CD8-positive, alpha-beta memory T cell (primary cell): ENCODE measurements at regions not wholly inside any gene's neighbourhood (a gene's known extent, or its start where the extent isn't known, plus 50 kb on each side); places are given as distances from the start of the nearest gene placed in this dataset.
A peak's percentile ranks its signal among the peaks of the same experiment; 100 is the strongest.

ENCODE experiments used
- CTCF ChIA-PET: fragments of 350-600 bp; sonication (Branson Sonifier 250); formaldehyde crosslinking; loops from one replicate; lab custom pipeline; 2021; ENCODE audit warnings: antibody characterized with exemption; lab: Charles Lee
- POLR2A ChIA-PET: fragments of 350-600 bp; sonication (Branson Sonifier 250); formaldehyde crosslinking; loops from one replicate; lab custom pipeline; 2021; ENCODE audit warnings: antibody characterized with exemption; lab: Charles Lee
- DNase-seq, 5 donors: peaks; one replicate each; pipeline versions ENCODE4 v3.0.0 to v3.0.0-alpha.2; 2020 to 2022; ENCODE audit warnings: mixed read lengths in 1 of 5
- H3K27ac ChIP-seq: one replicate; pipeline ENCODE4 v1.7.0; 2013; ENCODE audit warnings: low read depth, mild to moderate bottlenecking, low read length, moderate library complexity
- H3K27me3 ChIP-seq: 2 replicates; pipeline ENCODE4 v1.7.0; 2013; ENCODE audit warnings: low read length, mild to moderate bottlenecking; ENCODE audit not compliant: insufficient read depth, poor library complexity, severe bottlenecking
- H3K36me3 ChIP-seq: 2 replicates; pipeline ENCODE4 v1.7.0; 2013; ENCODE audit warnings: mild to moderate bottlenecking, low read length, moderate library complexity; ENCODE audit not compliant: insufficient read depth
- H3K4me1 ChIP-seq: 2 replicates; pipeline ENCODE4 v1.7.0; 2013; ENCODE audit warnings: mild to moderate bottlenecking, low read length, moderate library complexity; ENCODE audit not compliant: insufficient read depth
- H3K4me3 ChIP-seq: 2 replicates; pipeline ENCODE4 v1.7.0; 2013; ENCODE audit warnings: mild to moderate bottlenecking, low read length
- H3K9me3 ChIP-seq: 2 replicates; pipeline ENCODE4 v1.7.0; 2013; ENCODE audit warnings: mild to moderate bottlenecking, low read length
- H3K27ac Mint-ChIP-seq, 8 donors: one replicate each; pipeline ENCODE4 v1.8.0; 2020 to 2021; ENCODE audit warnings: mixed read lengths in 8 of 8, mild to moderate bottlenecking in 6 of 8, inconsistent platforms in 3 of 8, moderate library complexity in 3 of 8
- H3K27me3 Mint-ChIP-seq, 2 donors: one replicate each; pipeline ENCODE4 v1.8.0; 2020 to 2021; ENCODE audit warnings: mixed read lengths in 2 of 2, mild to moderate bottlenecking in 1 of 2, moderate library complexity in 1 of 2
- H3K36me3 Mint-ChIP-seq, 3 donors: one replicate each; pipeline ENCODE4 v1.8.0; 2020 to 2021; ENCODE audit warnings: mixed read lengths in 3 of 3, inconsistent platforms in 1 of 3, mild to moderate bottlenecking in 1 of 3
- H3K4me1 Mint-ChIP-seq, 3 donors: one replicate each; pipeline ENCODE4 v1.8.0; 2020 to 2021; ENCODE audit warnings: mixed read lengths in 3 of 3, inconsistent platforms in 1 of 3, mild to moderate bottlenecking in 1 of 3
- H3K4me3 Mint-ChIP-seq, 7 donors: one replicate each; pipeline ENCODE4 v1.8.0; 2020 to 2021; ENCODE audit warnings: mixed read lengths in 7 of 7, mild to moderate bottlenecking in 6 of 7, moderate library complexity in 4 of 7, inconsistent platforms in 2 of 7
- H3K9me3 Mint-ChIP-seq, 5 donors: one replicate each; pipeline ENCODE4 v1.8.0; 2020 to 2022; ENCODE audit warnings: mixed read lengths in 5 of 5, mild to moderate bottlenecking in 3 of 5, moderate library complexity in 2 of 5, inconsistent platforms in 1 of 5

- ChIA-PET CTCF (no interaction called here), POLR2A (no interaction called here)
- Mint-ChIP-seq H3K9me3 (peaks cover 0 to 5% (median 0%) of the 10 kb centered on the region in 5 donors), H3K27me3 (peaks cover 0 to 13% of the 10 kb centered on the region in 2 donors), H3K4me3 (peak overlapping the region in 1 of 7 donors; percentile 13), H3K36me3 (no peaks in the 10 kb centered on the region), H3K27ac (no peak overlapping the region), H3K4me1 (peaks cover 9 to 17% (median 14%) of the 10 kb centered on the region in 3 donors)
- Histone ChIP-seq H3K9me3 (no peaks in the 10 kb centered on the region), H3K27me3 (no peaks in the 10 kb centered on the region), H3K36me3 (no peaks in the 10 kb centered on the region), H3K27ac (no peak overlapping the region), H3K4me3 (no peak overlapping the region), H3K4me1 (no peaks in the 10 kb centered on the region)
- no peak for DNase-seq
Measured at GRCh38 chrX:40414335-40414734, 166.4 kb upstream of the ATP6AP2 start.

- DNase-seq: no peak
- Histone ChIP-seq H3K4me1 (no peaks in the 10 kb centered on the region), H3K27ac (no peak overlapping the region), H3K4me3 (no peak overlapping the region), H3K9me3 (no peaks in the 10 kb centered on the region), H3K36me3 (no peaks in the 10 kb centered on the region), H3K27me3 (no peaks in the 10 kb centered on the region)
- no peaks in the 10 kb centered on the region for H3K4me1 Mint-ChIP-seq
- H3K27me3 Mint-ChIP-seq: peaks cover 0 to 11% of the 10 kb centered on the region in 2 donors
- ChIA-PET CTCF (no interaction called here), POLR2A (no interaction called here)
- peaks cover 0 to 5% (median 0%) of the 10 kb centered on the region in 3 donors for H3K36me3 Mint-ChIP-seq
- H3K9me3 Mint-ChIP-seq: peaks cover 0 to 12% (median 0%) of the 10 kb centered on the region in 5 donors
- H3K27ac Mint-ChIP-seq: no peak overlapping the region
- no peak overlapping the region for H3K4me3 Mint-ChIP-seq
Measured at GRCh38 chrX:40411340-40412111, 169.2 kb upstream of the ATP6AP2 start.

- Histone ChIP-seq H3K4me3 (no peak overlapping the region), H3K27me3 (no peaks in the 10 kb centered on the region), H3K4me1 (no peaks in the 10 kb centered on the region), H3K9me3 (no peaks in the 10 kb centered on the region), H3K36me3 (no peaks in the 10 kb centered on the region), H3K27ac (no peak overlapping the region)
- Mint-ChIP-seq H3K4me1 (no peaks in the 10 kb centered on the region), H3K27ac (no peak overlapping the region), H3K9me3 (peaks cover 0 to 12% (median 0%) of the 10 kb centered on the region in 5 donors), H3K27me3 (peaks cover 1 to 10% of the 10 kb centered on the region in 2 donors), H3K4me3 (no peak overlapping the region), H3K36me3 (peaks cover 0 to 5% (median 0%) of the 10 kb centered on the region in 3 donors)
- DNase-seq: no peak
- ChIA-PET POLR2A (no interaction called here), CTCF (no interaction called here)
Measured at GRCh38 chrX:40410859-40411258, 169.9 kb upstream of the ATP6AP2 start.

GRCh38 chrX:40406330-40406859 lies 174.4 kb upstream of the ATP6AP2 start:
- H3K4me3 ChIP-seq: no peak overlapping the region
- H3K36me3 ChIP-seq: no peaks in the 10 kb centered on the region
- no peak overlapping the region for H3K27ac Mint-ChIP-seq
- H3K27ac ChIP-seq: no peak overlapping the region
- POLR2A ChIA-PET: no interaction called here
- H3K4me3 Mint-ChIP-seq: no peak overlapping the region
- H3K9me3 ChIP-seq: no peaks in the 10 kb centered on the region
- peaks cover 0 to 12% (median 0%) of the 10 kb centered on the region in 5 donors for H3K9me3 Mint-ChIP-seq
- H3K4me1 ChIP-seq: no peaks in the 10 kb centered on the region
- CTCF ChIA-PET: no interaction called here
- peaks cover 5 to 13% of the 10 kb centered on the region in 2 donors for H3K27me3 Mint-ChIP-seq
- no peak for DNase-seq
- peaks cover 0 to 5% (median 0%) of the 10 kb centered on the region in 3 donors for H3K36me3 Mint-ChIP-seq
- no peaks in the 10 kb centered on the region for H3K4me1 Mint-ChIP-seq
- H3K27me3 ChIP-seq: no peaks in the 10 kb centered on the region

GRCh38 chrX:40405399-40405798 lies 175.4 kb upstream of the ATP6AP2 start:
- no peak overlapping the region for H3K4me3 ChIP-seq
- no peaks in the 10 kb centered on the region for H3K9me3 ChIP-seq
- H3K27ac ChIP-seq: no peak overlapping the region
- no peak overlapping the region for H3K4me3 Mint-ChIP-seq
- ChIA-PET POLR2A (no interaction called here), CTCF (no interaction called here)
- DNase-seq: no peak
- no peak overlapping the region for H3K27ac Mint-ChIP-seq
- H3K9me3 Mint-ChIP-seq: peaks cover 0 to 12% (median 0%) of the 10 kb centered on the region in 5 donors
- H3K36me3 Mint-ChIP-seq: peaks cover 0 to 5% (median 0%) of the 10 kb centered on the region in 3 donors
- H3K4me1 ChIP-seq: no peaks in the 10 kb centered on the region
- H3K4me1 Mint-ChIP-seq: no peaks in the 10 kb centered on the region
- peaks cover 5 to 20% of the 10 kb centered on the region in 2 donors for H3K27me3 Mint-ChIP-seq
- H3K36me3 ChIP-seq: no peaks in the 10 kb centered on the region
- no peaks in the 10 kb centered on the region for H3K27me3 ChIP-seq

GRCh38 chrX:40403757-40404156 lies 177.0 kb upstream of the ATP6AP2 start:
- no peak for DNase-seq
- no peaks in the 10 kb centered on the region for H3K27me3 ChIP-seq
- H3K36me3 ChIP-seq: no peaks in the 10 kb centered on the region
- Mint-ChIP-seq H3K4me1 (no peaks in the 10 kb centered on the region), H3K9me3 (peaks cover 0 to 7% (median 0%) of the 10 kb centered on the region in 5 donors), H3K27ac (no peak overlapping the region), H3K27me3 (peaks cover 5 to 20% of the 10 kb centered on the region in 2 donors), H3K4me3 (no peak overlapping the region), H3K36me3 (peaks cover 0 to 5% (median 0%) of the 10 kb centered on the region in 3 donors)
- POLR2A ChIA-PET: no interaction called here
- CTCF ChIA-PET: interaction anchor here (1.2 kb wide), 1 partner anchor 11 kb away, joined by 3 read pairs; no protein-coding TSS in a partner anchor
- H3K4me3 ChIP-seq: no peak overlapping the region
- H3K9me3 ChIP-seq: no peaks in the 10 kb centered on the region
- no peak overlapping the region for H3K27ac ChIP-seq
- no peaks in the 10 kb centered on the region for H3K4me1 ChIP-seq

GRCh38 chrX:40402831-40403533 lies 177.8 kb upstream of the ATP6AP2 start:
- no peak for DNase-seq
- H3K27me3 Mint-ChIP-seq: peaks cover 5 to 21% of the 10 kb centered on the region in 2 donors
- Histone ChIP-seq H3K4me3 (no peak overlapping the region), H3K36me3 (no peaks in the 10 kb centered on the region), H3K4me1 (no peaks in the 10 kb centered on the region), H3K9me3 (no peaks in the 10 kb centered on the region), H3K27ac (no peak overlapping the region), H3K27me3 (no peaks in the 10 kb centered on the region)
- H3K4me3 Mint-ChIP-seq: no peak overlapping the region
- H3K36me3 Mint-ChIP-seq: peaks cover 0 to 1% (median 0%) of the 10 kb centered on the region in 3 donors
- H3K4me1 Mint-ChIP-seq: no peaks in the 10 kb centered on the region
- H3K27ac Mint-ChIP-seq: no peak overlapping the region
- ChIA-PET POLR2A (no interaction called here), CTCF (interaction anchor here (1.2 kb wide), 1 partner anchor 10 kb away, joined by 3 read pairs; no protein-coding TSS in a partner anchor)
- peaks cover 0 to 2% (median 0%) of the 10 kb centered on the region in 5 donors for H3K9me3 Mint-ChIP-seq

- H3K9me3 ChIP-seq: no peaks in the 10 kb centered on the region
- no peaks in the 10 kb centered on the region for H3K4me1 Mint-ChIP-seq
- no peak overlapping the region for H3K4me3 ChIP-seq
- H3K36me3 Mint-ChIP-seq: peaks cover 0 to 8% (median 0%) of the 10 kb centered on the region in 3 donors
- H3K4me1 ChIP-seq: no peaks in the 10 kb centered on the region
- CTCF ChIA-PET: no interaction called here
- DNase-seq: no peak
- H3K27me3 Mint-ChIP-seq: peaks cover 0 to 10% of the 10 kb centered on the region in 2 donors
- no peak overlapping the region for H3K27ac Mint-ChIP-seq
- no peaks in the 10 kb centered on the region for H3K36me3 ChIP-seq
- POLR2A ChIA-PET: no interaction called here
- peaks cover 0 to 7% (median 4%) of the 10 kb centered on the region in 5 donors for H3K9me3 Mint-ChIP-seq
- no peak overlapping the region for H3K27ac ChIP-seq
- H3K27me3 ChIP-seq: no peaks in the 10 kb centered on the region
- H3K4me3 Mint-ChIP-seq: no peak overlapping the region
Measured at GRCh38 chrX:40395102-40395501, 185.7 kb upstream of the ATP6AP2 start.
